ENCODE measurements at regions not wholly inside any gene's neighbourhood (a gene's known extent, or its start where the extent isn't known, plus 50 kb on each side); places are given as distances from the start of the nearest gene placed in this dataset.
"Not testable (repeated sequence)": the region's sequence is repeated elsewhere in the genome, so short reads cannot be mapped to it uniquely, and the experiment has no call there.

DNA sequence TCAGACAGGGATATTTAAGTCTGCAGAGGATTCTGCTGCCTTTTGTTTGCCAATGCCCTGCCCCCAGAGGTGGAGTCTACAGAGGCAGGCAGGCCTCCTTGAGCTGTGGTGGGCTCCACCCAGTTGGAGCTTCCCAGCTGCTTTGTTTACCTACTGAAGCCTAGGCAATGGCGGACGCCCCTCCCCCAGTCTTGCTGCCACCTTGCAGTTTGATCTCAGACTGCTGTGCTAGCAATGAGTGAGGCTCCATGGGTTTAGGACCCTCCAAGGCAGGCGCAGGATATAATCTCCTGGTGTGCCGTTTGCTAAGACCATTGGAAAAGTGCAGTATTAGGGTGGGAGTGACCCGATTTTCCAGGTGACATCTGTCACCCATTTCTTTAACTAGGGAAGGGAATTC, 132.7 kb downstream of the UNC93B1 start:
- DNase-seq: not testable (repeated sequence)

DNA sequence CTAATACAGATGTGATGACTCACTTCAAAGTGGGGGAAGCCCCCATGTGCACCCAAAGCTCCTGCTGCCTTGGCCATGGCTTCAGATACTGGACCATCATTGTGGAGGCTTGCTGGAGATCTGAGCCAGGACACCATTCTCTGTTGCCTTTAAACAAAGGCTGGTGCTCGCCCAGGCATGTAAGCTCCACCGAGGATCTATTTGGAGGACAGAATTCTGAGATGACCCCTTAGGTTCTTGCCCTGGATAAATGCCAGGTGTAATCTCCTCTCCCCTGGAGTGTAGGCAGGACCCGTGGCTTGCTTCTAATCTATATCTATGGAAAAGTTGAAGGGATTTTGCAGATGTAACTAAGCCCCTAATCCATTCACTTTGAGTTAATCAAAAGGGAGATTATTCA, 141.0 kb downstream of the UNC93B1 start:
- DNase-seq: not testable (repeated sequence)

DNA sequence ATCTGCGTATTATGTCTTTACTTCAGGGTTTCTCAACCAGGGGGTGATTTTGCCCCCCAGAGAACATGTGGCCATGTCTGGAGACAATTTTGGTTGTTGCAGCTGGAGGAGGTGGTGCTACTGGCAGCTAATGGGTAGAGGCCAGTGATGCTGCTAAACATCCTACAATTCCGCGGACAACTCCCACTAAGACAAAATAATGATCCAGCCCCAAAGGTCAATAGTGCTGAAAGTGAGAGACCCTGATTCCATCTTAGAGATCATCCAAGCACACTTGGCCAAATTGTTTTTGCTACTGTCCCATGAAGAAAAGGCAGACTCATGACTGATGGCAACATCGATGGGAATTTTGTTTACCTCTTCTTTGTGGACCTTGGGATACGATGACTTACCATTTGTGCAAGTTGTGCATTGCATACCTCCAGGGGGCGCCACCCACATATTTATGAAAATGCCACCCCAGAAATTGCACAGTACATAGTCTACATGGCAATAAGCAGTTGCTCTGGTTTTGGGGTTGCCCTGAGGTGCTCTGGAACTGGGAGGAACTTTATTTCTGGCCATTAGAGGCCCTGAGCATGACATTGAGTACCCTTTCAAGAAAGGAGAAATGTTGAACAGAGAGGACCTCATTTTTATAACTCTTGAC, 144.3 kb downstream of the UNC93B1 start:
- not testable (repeated sequence) for DNase-seq

DNA sequence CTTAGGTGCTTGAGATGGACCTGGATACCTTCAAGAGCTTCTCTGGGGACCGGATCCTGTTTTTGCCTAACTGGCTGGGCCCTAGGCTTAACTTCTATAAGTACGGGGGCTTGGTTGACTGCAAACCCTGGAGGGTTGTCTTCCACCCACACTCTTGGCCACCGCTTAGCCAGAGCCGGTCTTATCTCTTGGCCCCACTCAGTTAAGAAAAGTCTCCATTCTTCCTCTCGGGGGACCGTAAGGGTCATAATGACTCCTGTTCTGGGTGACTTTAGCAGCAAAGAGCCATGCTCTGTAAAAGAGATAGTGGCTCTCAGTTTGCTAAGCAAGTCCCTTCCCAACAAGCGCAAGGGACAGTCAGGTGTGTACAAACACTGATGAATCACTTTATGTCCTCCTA, 153.2 kb downstream of the UNC93B1 start:
- not testable (repeated sequence) for DNase-seq

DNA sequence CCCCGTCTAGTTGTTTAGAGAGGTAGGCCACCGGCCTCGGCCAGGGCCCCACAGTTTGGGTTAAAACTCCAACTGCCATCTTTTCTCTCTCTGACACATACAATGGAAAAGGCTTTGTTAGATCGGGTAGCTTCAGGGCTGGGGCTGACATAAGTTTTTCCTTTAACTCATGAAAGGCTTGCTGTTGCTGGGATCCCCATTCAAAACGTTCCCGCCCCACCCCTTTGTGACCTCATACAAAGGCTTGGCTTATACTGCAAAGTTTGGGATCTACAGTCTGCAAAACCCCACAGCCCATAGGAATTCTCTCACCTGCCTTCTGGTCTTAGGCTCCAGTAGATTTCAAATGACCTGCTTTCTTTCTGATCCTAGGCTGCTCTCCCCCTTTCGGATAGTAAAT, 154.1 kb downstream of the UNC93B1 start:
- DNase-seq: not testable (repeated sequence)

DNA sequence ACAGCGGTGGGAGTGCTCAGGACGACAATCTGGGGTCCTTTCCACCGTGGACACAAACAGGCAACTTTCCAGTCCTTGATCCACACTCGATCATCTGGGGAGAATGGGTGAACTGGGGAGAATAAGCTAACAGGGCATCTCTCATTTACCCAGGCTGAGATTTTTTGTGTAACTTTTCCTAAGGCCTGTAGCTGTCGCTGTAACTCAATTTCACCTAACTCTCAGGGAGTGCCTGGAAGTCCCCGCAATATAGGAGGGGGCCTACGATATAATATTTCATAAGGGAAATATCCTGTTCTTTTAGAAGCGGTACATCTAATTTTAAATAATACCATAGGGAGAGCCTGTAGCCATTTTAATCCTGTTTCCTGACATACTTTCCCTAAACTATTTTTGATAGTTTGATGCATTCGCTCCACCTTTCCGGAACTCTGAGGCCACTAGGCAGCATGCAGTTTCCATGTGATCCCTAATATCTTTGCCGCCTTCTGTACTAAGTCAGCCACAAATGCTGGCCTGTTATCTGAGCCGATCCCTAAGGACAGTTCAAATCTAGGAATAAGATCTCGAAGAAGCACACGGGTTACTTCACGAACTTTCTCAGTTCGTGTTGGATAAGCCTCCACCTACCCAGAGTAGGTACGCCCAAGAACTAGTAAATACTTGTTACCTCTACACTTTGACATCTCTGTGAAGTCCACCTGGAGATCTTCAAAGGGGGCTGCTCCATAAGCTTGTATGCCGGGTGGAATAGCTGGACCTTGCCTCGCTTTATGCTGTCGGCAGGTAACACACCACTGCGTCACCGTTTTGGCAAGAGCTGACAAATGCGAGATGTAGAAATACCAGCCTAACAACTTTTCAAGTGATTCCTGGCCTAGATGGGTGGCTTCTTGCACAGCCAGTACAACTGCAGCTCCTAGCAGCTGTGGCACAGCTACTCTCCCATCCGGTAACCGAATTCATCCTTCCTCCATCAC, 155.7 kb downstream of the UNC93B1 start:
- DNase-seq: not testable (repeated sequence)

DNA sequence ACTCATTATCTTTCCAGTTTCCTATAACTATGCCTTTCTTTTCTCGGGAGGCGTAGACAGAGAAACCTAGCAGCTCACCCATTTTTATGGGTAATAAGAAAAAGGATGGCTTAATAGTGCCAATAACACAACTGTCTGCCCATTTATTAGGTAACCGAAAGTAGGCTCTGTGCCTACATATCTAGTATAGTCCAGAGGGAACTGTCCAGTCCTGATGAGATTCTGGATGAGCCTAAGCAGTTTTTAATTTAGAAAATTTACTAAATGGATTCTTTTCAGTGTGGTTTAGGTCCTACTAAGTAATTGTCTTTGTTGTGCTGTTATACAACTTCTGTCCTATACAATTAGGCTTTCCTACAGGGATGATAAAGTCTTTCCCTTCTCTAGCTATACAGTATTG, 157.6 kb downstream of the UNC93B1 start:
- not testable (repeated sequence) for DNase-seq

DNA sequence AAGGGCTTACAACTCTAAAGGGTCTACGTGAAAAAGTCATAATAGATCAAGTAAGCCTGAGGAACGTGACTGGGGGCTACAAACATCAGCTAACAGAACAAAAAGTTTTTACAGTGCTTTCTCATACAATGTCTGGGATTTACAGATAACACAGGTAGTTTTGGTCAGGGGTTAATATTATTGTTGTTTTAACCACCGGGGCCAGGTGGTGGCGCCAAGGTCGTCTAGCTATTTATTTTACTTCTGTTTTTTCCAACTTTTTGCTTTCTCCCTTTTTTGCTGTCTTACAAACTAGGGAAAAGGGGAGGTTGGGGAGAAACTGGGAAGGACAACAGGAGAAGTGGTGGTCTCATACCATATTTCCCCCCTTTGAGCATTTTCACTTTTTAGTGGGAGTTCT, 158.6 kb downstream of the UNC93B1 start:
- not testable (repeated sequence) for DNase-seq

DNA sequence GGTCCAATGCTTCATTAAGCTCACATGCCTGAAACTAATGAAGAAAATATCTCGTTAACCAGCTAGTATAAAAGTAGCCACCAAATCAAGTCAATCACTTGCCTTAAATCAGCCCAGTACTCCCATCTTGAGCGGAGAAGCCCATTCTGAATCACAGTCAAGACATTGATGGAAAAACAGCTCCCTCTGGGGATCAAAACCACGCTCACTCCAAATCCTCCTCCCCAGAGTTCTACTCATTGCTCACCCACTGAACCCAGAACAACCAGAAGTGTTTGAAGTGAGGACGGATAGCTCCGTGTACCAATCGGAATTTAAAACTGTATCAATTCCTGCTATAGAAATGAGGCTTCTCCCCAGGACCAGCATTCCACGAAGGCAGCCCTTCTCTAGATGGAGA, 163.3 kb downstream of the UNC93B1 start:
- not testable (repeated sequence) for DNase-seq

DNA sequence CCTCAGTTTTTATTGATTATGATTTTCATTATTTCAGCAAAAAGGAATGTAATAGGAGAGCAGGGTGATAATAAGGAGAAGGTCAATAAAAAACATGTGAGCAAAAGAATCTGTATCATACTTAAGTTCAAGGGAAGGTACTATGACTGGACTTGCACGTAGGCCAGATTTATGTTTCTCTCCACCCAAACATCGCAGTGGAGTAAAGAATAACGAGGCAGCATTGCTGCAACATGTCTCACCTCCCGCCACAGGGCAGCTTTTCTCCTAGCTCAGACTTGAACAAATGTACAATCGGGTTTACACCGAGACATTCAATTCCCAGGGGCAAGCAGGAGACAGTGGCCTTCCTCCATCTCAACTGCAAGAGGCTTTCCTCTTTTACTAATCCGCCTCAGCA, 155.7 kb upstream of the ALDH3B2 start:
- DNase-seq: not testable (repeated sequence)

DNA sequence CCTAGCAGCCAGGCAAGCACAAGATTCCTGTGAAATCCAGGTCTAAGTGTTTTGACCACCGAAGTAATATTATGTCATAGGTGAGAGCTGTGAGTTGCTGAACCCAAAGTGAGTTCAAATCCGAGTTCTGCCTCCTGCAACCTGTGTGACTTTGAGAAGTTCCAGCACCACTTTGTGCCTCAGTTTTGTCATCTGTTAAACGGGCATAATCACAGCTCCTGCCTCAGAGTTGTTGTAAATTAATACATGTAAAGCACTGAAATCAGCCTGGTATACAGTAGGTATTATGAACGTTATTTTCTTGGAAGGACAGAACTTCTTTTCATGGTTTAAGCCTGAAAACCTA, 152.5 kb upstream of the ALDH3B2 start:
- DNase-seq: not testable (repeated sequence)

DNA sequence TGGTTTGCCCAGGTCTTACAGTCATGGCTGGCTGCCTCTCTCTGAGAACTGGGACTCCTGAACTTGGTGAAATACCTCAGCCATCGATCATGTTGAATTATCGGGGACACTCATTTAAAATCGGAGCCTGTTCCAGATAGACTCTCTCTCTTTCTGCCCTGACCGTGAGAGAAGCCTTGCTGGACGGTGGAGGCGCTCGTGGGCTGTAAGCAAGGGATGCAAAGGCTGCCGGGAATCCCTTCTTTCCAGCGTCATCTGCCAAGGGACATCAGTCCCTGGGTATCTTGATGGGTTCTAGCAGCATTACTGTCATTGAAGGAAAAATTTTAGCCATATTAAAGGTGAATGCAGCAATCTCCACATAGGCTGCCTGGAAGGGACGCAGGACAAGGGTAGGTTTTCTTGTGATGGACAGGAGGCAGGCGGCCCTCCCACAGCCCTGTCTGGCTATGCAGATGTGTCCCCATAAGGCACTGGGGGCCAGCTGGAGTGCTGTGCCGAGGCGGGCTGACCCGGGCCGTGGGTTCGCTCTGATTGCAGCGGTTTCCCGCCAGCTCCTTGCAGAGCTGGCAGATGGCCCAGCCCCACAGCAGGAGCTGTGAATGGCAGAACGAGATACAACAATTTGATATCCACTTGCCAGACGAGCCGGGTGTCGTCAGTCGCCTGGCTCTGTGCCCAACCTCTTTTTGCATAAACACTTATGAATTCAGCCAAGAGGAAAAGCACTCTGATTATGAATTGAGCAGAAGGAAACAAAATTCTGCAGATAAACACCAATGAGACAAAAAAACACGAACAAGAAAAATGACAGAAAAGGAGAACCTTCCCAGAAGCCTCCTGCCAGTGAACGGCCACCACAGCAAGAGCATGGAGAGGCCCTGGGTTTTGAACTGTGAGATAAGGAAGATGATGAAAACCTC, 151.9 kb upstream of the ALDH3B2 start:
- DNase-seq: not testable (repeated sequence)

DNA sequence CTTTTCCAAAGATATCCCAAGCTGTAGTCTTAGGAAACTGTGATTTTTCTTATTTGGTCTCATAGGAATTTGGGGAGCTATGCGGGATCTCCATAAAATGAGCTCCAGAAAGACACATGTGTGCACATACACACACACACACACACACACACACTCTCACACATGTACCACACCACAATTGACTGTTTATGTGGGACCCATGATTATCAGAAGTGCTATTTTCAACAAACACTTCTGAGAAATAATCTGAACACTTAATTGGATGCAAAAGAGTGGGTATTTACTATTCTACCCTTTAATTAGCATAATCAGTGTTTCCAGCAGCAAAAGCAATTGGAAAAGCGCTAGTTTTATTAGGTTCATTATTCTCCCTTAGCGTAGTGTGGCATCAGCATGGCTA, 150.4 kb upstream of the ALDH3B2 start:
- not testable (repeated sequence) for DNase-seq

DNA sequence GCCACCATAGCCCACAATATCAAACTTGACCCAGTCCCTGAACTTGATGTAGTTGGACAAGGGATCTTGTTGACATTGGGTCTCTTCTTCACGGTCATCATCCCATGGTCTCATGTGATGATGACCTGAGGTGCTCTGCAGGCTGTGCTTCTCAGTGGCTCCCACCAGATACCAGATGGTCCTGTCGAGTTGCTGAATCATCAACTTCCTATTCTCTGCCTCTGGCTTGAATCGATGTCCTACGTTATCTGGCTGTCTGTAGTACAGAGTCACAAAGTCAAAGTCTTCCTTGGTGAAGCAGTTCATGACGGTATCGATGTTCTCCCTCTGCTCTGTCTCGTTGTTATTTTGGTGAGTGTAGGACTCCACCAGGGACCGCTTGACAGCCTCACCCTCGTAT, 145.7 kb upstream of the ALDH3B2 start:
- DNase-seq: no peak

DNA sequence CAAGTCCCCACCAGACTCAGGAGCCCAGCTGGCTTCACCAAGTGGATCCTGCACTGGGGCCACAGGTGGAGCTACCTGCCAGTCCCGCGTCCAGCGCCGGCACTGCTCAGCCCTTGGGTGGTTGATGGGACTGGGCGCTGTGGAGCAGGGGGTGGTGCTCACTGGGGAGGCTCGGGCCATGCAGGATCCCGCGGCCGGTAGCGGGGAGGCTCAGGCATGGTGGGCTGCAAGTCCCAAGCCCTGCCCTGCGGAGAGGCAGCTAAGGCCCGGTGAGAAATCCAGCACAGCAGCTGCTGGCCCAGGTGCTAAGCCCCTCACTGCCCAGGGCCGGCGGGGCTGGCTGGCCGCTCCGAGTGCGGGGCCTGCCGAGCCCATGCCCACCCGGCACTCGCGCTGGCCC, 143.1 kb upstream of the ALDH3B2 start:
- DNase-seq: not testable (repeated sequence)

DNA sequence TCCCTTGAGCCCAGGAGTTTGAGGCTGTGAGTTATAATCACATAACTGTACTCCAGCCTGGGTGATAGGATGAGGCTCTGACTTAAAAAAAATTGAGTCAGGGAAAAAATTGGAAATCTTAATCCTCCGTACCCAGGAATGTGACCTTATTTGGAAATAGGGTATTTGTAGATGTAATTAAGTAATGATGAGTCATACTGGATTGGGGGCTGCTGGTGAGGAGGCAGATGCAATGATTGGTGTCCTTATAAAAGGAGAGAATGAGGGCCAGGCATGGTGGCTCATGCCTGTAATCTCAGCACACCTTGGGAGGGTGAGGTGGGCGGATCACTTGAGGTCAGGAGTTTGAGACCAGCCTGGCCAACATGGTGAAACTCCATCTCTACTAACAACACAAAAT, 134.9 kb upstream of the ALDH3B2 start:
- DNase-seq: not testable (repeated sequence)

DNA sequence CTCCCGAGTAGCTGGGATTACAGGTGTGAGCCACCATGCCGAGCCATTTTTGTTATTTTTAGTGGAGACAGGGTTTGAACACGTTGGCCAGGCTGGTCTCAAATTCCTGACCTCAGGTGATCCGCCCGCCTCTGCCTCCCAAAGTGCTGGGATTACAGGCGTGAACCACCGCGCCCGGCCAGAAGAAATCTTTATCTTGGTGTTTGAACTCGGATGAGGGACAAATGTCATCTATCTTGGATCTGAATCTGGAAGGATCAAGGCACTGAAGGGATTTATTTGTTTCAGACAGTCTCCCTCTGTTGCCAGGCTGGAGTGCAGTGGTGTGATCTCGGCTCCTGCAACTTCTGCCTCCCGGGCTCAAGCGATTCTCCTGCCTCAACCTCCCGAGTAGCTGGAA, 133.5 kb upstream of the ALDH3B2 start:
- not testable (repeated sequence) for DNase-seq

DNA sequence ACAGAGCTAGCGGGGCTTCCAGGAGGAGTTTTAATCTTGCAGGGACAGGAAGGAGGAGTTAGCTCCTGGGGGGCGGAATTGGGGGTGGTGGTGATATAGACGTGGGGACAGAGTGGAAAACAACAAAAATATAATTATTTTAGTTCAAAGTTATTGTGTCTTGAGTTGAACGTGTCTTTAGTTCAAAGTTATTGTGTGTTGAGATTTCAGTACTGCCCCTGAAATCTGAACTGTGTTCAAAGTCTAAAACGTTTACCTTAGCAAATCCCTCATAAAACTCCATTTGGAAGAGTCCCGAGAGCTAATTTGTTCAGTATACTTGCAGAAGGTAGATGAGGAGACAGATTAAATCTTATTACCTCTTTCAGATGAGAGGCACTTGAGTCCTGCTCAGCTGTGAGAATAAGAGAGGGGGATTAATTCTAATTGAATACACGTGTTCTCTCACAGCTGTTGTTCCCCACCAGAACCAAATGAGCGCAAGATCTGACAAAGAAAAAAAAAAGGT, 132.4 kb upstream of the ALDH3B2 start:
- not testable (repeated sequence) for DNase-seq

DNA sequence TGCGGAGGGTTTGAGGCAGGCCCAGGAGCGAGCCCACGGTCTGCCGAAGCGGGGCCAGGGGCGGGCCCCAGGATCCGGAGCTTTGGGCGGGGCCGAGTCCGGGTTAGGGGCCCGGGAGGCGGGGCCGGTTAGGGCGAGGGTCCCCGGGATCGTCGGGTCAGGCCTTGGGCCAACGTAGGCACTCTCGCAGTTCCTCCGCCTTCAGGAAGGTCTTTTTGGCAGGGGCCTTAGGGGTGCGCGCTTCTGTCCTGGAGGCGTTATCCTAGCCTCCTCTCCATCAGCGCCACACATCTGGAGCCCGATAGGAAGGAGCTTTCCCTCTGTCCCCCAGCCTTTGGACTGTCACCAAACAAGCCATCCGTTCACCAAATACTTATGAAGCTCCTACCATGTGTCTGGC, 131.8 kb upstream of the ALDH3B2 start:
- DNase-seq: not testable (repeated sequence)

DNA sequence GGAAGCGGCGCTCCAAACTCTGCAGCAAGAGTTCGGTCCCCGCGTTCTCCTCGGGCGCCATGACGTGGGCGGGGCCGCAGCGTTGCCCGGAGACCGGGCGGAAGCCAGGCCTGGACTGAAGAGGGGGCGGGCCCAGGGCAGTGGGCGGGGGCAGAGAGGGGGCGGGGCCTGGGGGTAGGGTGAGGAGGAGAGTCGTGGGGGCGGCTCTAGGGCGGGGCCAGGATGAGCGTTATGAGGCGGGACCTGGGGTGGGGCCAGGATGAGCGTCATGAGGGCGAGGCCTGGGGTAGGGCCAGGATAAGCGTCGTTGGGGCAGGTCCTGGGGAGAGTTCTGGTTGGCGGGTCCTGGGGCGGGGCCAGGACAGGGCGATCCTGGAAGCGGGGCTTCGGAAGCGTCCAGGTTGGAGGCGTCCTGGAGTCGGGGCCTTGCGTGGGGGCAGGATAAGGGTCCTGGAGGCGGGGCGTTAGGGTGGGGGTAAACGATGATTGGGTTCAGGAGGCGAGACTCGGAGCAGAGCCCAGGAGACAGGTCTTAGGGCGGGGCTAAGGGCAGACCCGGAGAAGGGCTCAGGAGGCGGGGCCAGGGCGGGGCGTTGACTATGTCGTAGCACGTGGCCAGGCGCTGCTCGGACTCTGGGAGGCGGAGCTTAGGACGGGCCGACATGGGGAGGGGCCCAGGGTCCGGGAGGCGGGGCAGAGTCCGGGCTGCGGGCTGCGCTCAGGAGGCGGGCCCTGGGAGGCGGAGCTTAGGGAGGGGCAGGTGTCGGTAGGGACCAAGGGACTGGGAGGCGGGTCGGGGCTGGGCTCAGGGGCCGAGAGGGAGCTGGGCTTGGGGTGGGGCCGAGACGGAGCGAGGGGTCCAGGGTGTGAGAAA, 131.1 kb upstream of the ALDH3B2 start:
- peak; percentile 86 for DNase-seq

DNA sequence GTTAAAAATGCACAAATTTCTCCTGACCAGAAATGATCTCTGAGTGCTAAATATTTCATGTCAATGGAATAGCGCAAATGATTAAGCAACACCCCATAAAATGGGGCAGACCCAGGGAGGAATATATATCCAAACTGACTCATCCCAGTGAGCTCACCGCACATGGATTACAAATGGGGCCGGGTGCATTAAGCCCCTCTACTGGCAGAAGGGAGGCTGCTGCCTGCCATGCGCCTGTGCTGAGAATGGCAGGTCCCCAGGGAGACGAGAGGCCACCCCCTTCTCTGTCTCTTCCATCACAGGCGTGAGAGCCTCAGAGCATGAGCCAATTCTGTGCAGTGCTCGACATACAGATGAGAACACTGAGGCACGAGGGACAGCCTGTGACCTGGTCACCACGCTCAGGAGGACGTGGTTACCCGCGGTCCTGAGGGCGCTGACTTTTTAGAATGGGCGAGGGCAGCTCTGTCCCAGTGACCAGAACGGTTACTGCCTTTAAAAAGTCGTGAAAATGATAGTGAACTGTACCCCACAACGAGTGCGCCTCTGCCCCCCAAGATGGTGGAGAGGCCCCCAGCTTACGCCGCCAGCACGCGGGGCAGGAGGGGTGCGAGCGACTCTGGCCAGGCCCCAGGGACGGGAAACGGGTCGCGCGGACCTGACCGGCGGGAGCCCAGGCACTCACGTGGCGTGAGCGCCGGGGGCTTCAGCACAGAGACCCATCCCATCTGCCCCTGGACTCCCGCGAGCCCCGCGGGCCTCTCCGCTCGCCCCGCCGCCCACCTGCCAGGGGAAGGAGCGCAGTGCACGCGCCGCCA, 130.2 kb upstream of the ALDH3B2 start:
- not testable (repeated sequence) for DNase-seq
